SK-N-SH (cell line): ENCODE measurements at regions not wholly inside any gene's neighbourhood (a gene's known extent, or its start where the extent isn't known, plus 50 kb on each side); places are given as distances from the start of the nearest gene placed in this dataset.
"Not testable (repeated sequence)": the region's sequence is repeated elsewhere in the genome, so short reads cannot be mapped to it uniquely, and the experiment has no call there.

Experiments
- CTCF ChIA-PET: fragments of 300-600, 350-600 bp; formaldehyde crosslinking; extraction: SDS; loops from one replicate; lab custom pipeline; 2021; lab: Yijun Ruan, JAX
- POLR2A ChIA-PET: fragments of 350-600 bp; sonication (Branson Sonifier 250); formaldehyde crosslinking; extraction: SDS; loops from one replicate; lab custom pipeline; 2020; ENCODE audit warnings: antibody characterized with exemption, inconsistent platforms; lab: Yijun Ruan, JAX
- DNase-seq: peaks from one replicate; pipeline ENCODE4 v3.0.0; 2012
- H2AFZ ChIP-seq: fragments of 200-600 bp; sonication (generic); 2 replicates; pipeline ENCODE4 v1.8.1; 2016; ENCODE audit warnings: antibody characterized with exemption, mild to moderate bottlenecking, low read depth
- H3F3A ChIP-seq: fragments of 200-600 bp; sonication (generic); replicated peaks from 2 replicates; pipeline ENCODE3; 2016; ENCODE audit warnings: antibody characterized with exemption, mild to moderate bottlenecking; ENCODE audit not compliant: insufficient read depth
- H3K27ac ChIP-seq, 2 experiments: fragments of 200-500 bp in 1 of 2; fragments of 200-600 bp in 1 of 2; sonication (Bioruptor generic) in 1 of 2; sonication (generic), shearing (Covaris generic) in 1 of 2; 2 replicates each; pipeline versions ENCODE4 v1.5.1 to v1.6.1; 2014 to 2016; ENCODE audit warnings: low read depth in 2 of 2, inconsistent platforms in 1 of 2, low read length in 1 of 2, mild to moderate bottlenecking in 1 of 2, mixed read lengths in 1 of 2
- H3K27me3 ChIP-seq: fragments of 200-600 bp; sonication (generic), shearing (Covaris generic); 2 replicates; pipeline ENCODE4 v1.6.1; 2016; ENCODE audit warnings: mixed run types; ENCODE audit not compliant: insufficient read depth
- H3K36me3 ChIP-seq, 2 experiments: fragments of 200-500 bp in 1 of 2; fragments of 200-600 bp in 1 of 2; sonication (Bioruptor generic) in 1 of 2; sonication (generic) in 1 of 2; replicated peaks in 1 of 2; 2 replicates each; pipeline versions ENCODE3 to v1.5.1; 2014 to 2016; ENCODE audit warnings: low read length in 1 of 2, mild to moderate bottlenecking in 1 of 2; ENCODE audit not compliant: insufficient read depth in 2 of 2, control insufficient read depth in 1 of 2
- H3K4me1 ChIP-seq, 2 experiments: fragments of 200-500 bp in 1 of 2; fragments of 200-600 bp in 1 of 2; sonication (Bioruptor generic) in 1 of 2; sonication (generic), shearing (Covaris generic) in 1 of 2; 2 replicates each; pipeline versions ENCODE4 v1.5.1 to v1.6.1; 2014 to 2016; ENCODE audit warnings: low read depth in 1 of 2, low read length in 1 of 2, mixed run types in 1 of 2; ENCODE audit not compliant: insufficient read depth in 2 of 2, control insufficient read depth in 1 of 2
- H3K4me2 ChIP-seq: fragments of 200-600 bp; sonication (generic), shearing (Covaris generic); 2 replicates; pipeline ENCODE4 v1.6.1; 2017; ENCODE audit warnings: mixed run types
- H3K4me3 ChIP-seq, 2 experiments: fragments of 200-500 bp in 1 of 2; fragments of 200-600 bp in 1 of 2; sonication (Bioruptor generic) in 1 of 2; sonication (generic), shearing (Covaris generic) in 1 of 2; 2 replicates each; pipeline versions ENCODE4 v1.5.1 to v1.8.1; 2014 to 2016; ENCODE audit warnings: low read depth in 2 of 2, inconsistent platforms in 1 of 2, low read length in 1 of 2, mild to moderate bottlenecking in 1 of 2, mixed read lengths in 1 of 2, moderate library complexity in 1 of 2
- H3K79me2 ChIP-seq: fragments of 200-600 bp; sonication (generic); 2 replicates; pipeline ENCODE4 v1.8.1; 2017; ENCODE audit warnings: mild to moderate bottlenecking; ENCODE audit not compliant: insufficient read depth
- H3K9ac ChIP-seq: fragments of 200-600 bp; sonication (generic); 2 replicates; pipeline ENCODE4 v1.6.1; 2017; ENCODE audit warnings: mixed run types
- H3K9me2 ChIP-seq: fragments of 200-600 bp; sonication (generic); 2 replicates; pipeline ENCODE4 v1.6.1; 2017; ENCODE audit warnings: mixed run types
- H3K9me3 ChIP-seq: fragments of 200-600 bp; sonication (generic); 2 replicates; pipeline ENCODE4 v1.6.1; 2017; ENCODE audit warnings: mixed run types, mild to moderate bottlenecking, moderate library complexity
- H4K20me1 ChIP-seq: fragments of 200-600 bp; sonication (generic); 2 replicates; pipeline ENCODE4 v1.6.1; 2017; ENCODE audit warnings: mild to moderate bottlenecking, mixed run types; ENCODE audit not compliant: insufficient read depth
- EZH2phosphoT487 ChIP-seq: fragments of 200-600 bp; sonication (generic); IDR thresholded peaks from 2 replicates; pipeline ENCODE4 v1.6.1; 2017; ENCODE audit warnings: low read depth, mixed run types, mild to moderate bottlenecking, antibody characterized with exemption, moderate library complexity, borderline replicate concordance
- FOSL2 ChIP-seq: IDR thresholded peaks from 2 replicates; pipeline ENCODE4 v1.4.0; 2012; ENCODE audit warnings: low read depth, mild to moderate bottlenecking, moderate library complexity, borderline replicate concordance
- GABPA ChIP-seq: IDR thresholded peaks from 2 replicates; pipeline ENCODE4 v1.4.0; 2012; ENCODE audit warnings: low read depth, mild to moderate bottlenecking
- RCOR1 ChIP-seq: fragments of 150-350 bp; IDR thresholded peaks from 2 replicates; pipeline ENCODE4 v1.6.1; 2017; ENCODE audit warnings: antibody characterized with exemption, low read length
- REST ChIP-seq: IDR thresholded peaks from 2 replicates; pipeline ENCODE4 v1.6.1; 2012; ENCODE audit warnings: mild to moderate bottlenecking, low read depth, low read length, moderate library complexity
- RFX5 ChIP-seq: IDR thresholded peaks from 2 replicates; pipeline ENCODE4 v1.6.1; 2012; ENCODE audit warnings: mild to moderate bottlenecking, improper control_type of control experiment, low read length
- SMC3 ChIP-seq: IDR thresholded peaks from 2 replicates; pipeline ENCODE4 v1.6.1; 2012; ENCODE audit warnings: low read depth, low read length, improper control_type of control experiment
- WGBS: methylation state at CpG from one replicate; pipeline ENCODE4 v1.1.6; 2017; ENCODE audit warnings: low lambda C conversion rate; 5-methylcytosine and 5-hydroxymethylcytosine counted together
- TF ChIP-seq, protein P1 (sequence below): IDR thresholded peaks from 2 replicates; pipeline ENCODE4 v1.4.0; 2012; ENCODE audit warnings: low read depth, borderline replicate concordance
- TF ChIP-seq, protein P2 (sequence below): fragments of 200-600 bp; sonication (generic); IDR thresholded peaks from 2 replicates; pipeline ENCODE4 v1.6.1; 2017; ENCODE audit warnings: antibody characterized with exemption, mild to moderate bottlenecking, moderate library complexity

DNA sequence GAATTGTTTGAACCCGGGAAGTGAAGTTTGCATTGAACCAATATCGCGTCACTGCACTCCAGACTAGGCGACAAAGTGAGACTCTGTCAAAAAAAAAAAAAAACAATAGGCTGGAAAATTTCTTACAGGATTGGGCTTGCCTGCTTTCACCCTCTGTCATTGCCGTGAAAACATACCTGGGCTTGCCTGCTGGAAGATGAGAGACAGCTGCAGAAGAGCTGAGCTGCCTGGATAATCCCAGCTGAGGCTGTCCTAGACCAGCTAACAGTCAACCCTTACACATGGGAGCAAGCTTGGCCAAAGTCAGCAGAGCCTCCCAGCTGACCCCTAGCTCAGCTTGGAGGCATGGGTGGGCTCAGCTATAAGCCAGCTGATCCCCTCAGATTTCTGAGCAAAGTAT lies 306.2 kb downstream of the CCSER2 start:
- Histone ChIP-seq H3K4me2 (no peak overlapping the region), H3F3A (no peaks in the 10 kb centered on the region), H3K9me3 (no peaks in the 10 kb centered on the region), H3K27me3 (no peaks in the 10 kb centered on the region), H3K4me3 (no peak overlapping the region), H4K20me1 (no peaks in the 10 kb centered on the region), H2AFZ (no peak overlapping the region), H3K4me1 (no peaks in the 10 kb centered on the region), H3K9me2 (no peaks in the 10 kb centered on the region), H3K36me3 (no peaks in the 10 kb centered on the region), H3K9ac (no peak overlapping the region), H3K79me2 (no peaks in the 10 kb centered on the region), H3K27ac (no peak overlapping the region)
- DNase-seq: no peak
- TF ChIP-seq GABPA (no peak), FOSL2 (no peak), EZH2phosphoT487 (no peak), RCOR1 (no peak), SMC3 (no peak), RFX5 (no peak), REST (no peak)
- TF ChIP-seq, protein P1, sequence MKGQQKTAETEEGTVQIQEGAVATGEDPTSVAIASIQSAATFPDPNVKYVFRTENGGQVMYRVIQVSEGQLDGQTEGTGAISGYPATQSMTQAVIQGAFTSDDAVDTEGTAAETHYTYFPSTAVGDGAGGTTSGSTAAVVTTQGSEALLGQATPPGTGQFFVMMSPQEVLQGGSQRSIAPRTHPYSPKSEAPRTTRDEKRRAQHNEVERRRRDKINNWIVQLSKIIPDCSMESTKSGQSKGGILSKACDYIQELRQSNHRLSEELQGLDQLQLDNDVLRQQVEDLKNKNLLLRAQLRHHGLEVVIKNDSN: no peak
- TF ChIP-seq, protein P2, sequence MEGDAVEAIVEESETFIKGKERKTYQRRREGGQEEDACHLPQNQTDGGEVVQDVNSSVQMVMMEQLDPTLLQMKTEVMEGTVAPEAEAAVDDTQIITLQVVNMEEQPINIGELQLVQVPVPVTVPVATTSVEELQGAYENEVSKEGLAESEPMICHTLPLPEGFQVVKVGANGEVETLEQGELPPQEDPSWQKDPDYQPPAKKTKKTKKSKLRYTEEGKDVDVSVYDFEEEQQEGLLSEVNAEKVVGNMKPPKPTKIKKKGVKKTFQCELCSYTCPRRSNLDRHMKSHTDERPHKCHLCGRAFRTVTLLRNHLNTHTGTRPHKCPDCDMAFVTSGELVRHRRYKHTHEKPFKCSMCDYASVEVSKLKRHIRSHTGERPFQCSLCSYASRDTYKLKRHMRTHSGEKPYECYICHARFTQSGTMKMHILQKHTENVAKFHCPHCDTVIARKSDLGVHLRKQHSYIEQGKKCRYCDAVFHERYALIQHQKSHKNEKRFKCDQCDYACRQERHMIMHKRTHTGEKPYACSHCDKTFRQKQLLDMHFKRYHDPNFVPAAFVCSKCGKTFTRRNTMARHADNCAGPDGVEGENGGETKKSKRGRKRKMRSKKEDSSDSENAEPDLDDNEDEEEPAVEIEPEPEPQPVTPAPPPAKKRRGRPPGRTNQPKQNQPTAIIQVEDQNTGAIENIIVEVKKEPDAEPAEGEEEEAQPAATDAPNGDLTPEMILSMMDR: no peak
- CTCF ChIA-PET: no interaction called here
- POLR2A ChIA-PET: no interaction called here
- WGBS: 54% methylated on average over 5 of the region's 5 CpGs

DNA sequence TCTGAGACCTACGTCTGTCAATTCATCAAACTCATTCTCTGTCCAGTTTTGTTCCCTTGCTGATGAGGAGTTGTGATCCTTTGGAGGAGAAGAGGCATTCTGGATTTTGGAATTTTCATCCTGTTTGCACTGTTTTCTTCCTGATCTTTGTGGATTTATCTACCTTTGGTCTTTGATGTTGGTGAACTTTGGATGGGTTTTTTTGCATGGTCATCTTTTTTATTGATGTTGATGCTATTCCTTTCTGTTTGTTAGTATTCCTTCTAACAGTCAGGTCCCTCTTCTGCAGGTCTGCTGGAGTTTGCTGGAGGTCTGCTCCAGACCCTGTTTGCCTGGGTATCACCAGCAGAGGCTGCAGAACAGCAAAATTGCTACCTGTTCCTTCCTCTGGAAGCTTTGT lies 322.2 kb downstream of the CCSER2 start:
- H3F3A ChIP-seq, POLR2A ChIA-PET, H3K9me3 ChIP-seq, H3K4me3 ChIP-seq, H4K20me1 ChIP-seq, DNase-seq, H3K4me2 ChIP-seq, H2AFZ ChIP-seq, H3K9me2 ChIP-seq, H3K79me2 ChIP-seq, H3K4me1 ChIP-seq, CTCF ChIA-PET, H3K9ac ChIP-seq, H3K36me3 ChIP-seq, H3K27me3 ChIP-seq, H3K27ac ChIP-seq: not testable (repeated sequence)
- 13% methylated on average over 1 of the region's 1 CpG for WGBS
